Stimulated activated CD4-positive, alpha-beta T cell treated with anti-CD3 and anti-CD28 coated beads, Interleukin-2, amount 100 ng/mL, for 4 hours (primary cell): ENCODE measurements at regions not wholly inside any gene's neighbourhood (a gene's known extent, or its start where the extent isn't known, plus 50 kb on each side); places are given as distances from the start of the nearest gene placed in this dataset.

Experiments
- DNase-seq: peaks from one replicate; pipeline ENCODE4 v3.0.0-alpha.2; 2020; ENCODE audit warnings: low read depth

DNA sequence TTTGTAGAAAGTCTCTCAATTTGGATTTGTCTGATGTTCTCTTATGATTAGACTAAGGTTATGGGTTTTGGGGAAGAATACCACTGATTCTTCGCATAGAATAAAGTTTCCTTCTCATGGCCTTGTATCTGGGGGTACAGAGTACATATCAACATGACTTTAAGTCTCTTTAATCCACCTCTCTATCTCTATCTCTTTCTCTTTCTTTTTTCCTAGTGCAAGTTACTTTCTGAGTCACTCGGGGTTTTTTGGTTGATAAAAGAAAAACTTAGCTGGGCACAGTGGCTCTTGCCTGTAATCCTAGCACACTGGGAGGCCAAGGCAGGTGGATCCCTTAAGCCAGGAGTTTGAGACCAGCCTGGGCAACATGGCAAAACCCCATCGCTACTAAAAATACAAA, 100.1 kb upstream of the MAP4K3 start:
- no peak for DNase-seq

DNA sequence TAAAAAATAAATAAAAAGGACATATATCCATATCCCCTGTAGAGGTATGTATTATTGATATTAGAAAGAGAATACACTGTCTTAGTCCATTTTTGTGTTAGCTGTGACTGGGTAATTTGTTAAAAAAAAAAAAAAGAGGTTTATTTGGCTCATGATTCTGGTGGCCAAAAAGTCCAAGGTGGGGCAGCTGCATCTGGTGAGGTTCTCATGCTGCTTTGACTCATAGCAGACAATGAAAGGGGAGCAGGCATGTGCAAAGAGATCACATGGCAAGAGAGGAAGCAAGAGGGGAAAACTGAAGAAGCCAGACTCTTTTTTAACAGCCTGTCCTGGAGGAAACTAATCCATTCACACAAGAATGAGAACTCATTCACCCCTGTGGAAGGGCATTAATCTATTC, 101.6 kb upstream of the MAP4K3 start:
- DNase-seq = no peak

DNA sequence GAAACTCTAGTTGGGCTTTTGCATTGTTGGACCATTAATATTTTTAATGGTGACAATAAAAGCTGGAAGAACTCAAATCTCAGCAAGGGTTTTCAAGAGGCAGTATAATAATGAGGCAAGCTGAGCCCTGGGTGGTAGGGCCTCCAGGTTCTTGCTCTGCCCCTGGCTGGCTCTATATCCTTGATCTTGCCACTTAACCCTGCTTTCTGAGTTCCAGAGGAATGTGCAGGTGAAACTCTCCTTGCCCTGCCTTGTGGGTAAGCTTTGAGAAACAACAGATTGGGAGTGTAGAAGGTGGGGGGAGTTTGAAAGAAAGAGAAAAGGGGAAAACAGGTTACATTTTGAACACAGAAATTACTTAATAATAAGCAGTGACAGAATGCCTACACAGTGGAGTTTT, 103.3 kb upstream of the MAP4K3 start:
- DNase-seq = no peak

DNA sequence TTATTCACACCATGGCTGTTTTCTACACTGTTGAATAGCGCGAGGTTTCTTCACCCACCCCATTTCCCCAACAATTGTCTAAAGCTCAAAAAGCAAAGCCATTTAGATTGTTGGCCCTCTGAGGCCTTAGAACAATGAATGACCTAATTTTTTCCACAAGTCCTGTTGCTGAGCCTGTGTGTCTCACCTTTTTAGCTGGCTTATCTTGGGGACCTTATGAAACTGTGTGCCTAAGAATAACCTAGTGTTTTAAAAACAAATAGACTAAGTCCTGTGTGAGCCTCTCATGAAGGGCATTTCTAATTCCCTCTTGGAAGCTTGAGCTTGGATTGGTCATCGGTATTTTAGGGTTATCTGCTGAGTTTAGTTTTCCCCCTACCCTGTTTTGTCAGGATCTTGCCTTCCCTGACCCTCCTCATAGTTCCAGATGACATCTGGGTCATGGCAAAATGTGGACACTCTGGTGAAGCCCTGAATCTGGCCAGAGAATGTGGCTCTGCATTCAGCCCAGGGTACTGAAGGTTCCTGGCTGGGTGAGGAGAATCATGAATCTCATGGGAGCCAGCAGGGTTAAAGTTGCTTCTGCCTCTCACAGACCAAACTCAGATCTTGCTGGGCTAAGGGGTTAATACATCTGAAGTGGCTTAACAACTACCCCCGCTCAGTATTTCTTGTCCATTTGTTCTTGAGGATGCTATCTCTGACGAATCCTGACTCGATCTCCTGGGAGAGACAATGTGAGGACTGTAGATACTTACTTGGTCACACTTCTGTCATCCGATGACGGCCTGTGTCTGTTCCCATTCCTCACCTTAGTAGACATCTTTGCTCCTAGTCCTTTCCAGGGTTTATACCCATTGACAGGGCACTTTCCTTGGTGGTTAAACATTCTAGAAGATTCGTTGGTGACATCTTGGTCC, 104.2 kb upstream of the MAP4K3 start:
- DNase-seq = no peak

DNA sequence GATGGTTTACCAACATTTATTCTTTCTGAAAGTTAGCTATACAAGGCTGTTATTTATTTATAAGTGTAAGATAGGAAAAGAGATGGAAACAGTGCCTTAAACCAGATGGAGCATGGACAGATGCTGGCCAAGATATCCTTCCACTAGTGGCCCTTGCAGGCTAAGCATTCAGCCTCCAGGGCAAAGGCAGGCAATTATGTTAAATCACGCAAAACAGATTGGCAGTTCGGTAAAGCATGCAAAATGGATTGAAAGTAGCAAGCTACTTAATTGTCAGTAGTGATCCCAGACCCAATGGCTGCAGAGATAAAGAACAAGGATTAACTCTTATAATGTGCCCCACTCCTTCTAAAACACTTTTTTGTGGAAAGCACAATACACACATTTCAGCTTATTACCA, 105.4 kb upstream of the MAP4K3 start:
- no peak for DNase-seq

DNA sequence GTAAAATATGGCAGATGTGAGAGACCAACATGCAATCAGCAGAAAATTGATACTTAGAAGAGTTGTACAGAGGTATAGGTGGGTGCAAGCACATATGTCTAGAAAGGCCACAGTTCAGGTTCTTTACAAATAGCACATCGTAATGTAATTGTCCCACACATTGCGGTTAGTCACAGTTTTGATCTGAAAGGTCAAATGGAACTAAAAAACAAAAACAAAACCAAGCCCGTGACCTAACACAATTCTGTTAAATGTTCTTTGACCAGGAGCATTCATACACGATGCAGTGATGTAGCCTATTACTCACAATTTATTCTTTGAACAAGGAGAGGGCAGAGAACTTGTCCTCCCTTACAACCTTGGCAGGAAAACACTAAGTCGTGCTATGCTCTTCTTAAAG, 108.9 kb upstream of the MAP4K3 start:
- DNase-seq = no peak

DNA sequence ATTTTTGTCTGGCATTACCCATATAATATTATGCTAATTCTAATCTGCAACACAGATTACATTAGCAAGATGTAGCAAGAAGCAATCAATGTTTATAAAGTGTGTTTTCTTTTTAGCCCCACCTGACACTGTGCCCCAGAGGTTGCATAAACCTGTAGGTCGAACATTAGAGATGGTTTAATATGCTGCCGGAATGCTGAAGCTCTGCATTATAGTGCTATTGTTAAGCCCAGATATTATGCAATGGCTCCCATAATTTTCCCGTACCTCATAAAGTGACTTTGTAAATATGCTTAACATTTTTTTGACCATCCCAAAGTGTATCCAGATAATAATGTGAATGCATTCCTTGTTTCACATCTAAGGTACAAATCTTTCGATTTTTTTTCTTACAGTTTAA, 109.3 kb upstream of the MAP4K3 start:
- DNase-seq = no peak

DNA sequence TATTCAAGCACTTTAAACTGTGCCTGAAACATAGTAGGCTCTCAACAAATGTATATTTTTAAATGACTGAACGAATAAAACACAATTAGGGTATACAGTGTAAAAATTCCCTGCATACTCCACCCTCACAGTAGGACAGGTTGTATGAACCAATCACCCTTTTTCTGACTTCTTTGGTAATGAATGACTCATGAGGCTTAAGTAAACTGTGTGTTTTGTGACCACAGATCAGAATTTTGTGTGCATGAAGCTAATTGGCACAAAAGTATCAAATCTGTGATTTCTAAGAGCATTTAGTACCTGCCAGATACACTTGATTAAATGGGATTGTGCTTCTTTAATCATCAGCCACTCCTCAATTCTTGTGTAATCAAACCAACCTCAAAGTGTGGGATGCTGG, 109.9 kb upstream of the MAP4K3 start:
- DNase-seq = no peak

DNA sequence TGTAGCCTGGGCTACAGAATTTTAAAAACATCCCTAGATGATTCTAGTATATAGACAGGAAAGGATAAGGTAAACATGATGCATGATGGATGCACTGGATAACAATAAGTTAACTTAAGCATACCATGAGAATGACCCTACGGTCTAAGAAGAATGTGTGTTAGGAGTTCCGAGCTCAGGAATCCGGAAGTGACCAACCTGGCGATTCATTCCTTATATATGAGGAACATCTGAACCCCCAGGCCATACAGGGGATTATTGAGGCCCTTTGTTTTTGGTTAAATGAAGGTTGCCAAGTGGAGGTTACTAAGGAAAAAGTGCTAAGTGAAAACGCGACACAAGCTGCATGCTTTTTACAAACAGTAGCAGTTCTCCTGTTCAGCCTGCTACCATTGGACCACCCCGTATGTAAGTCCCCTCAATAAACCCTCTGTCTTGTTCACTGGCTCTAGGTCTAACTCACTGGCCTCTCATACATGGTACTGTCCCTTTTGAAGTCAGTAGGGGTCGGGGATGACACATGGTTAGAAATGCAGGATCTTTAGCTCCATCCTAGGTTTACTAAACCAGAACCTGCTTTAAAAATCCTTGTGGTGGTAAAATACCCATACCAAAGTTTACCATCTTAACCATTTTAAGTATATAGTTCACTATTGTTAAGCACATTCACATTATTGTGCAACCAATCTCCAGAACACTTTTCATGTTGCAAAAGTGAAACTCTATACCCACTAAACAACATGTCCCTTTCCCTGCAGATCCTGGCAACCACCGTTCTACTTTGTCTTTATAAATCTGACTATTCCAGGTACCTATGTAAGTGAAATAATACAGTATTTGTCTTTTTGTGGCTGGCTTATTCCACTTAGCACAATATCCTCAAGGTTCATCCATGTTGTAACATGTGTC, 111.0 kb upstream of the MAP4K3 start:
- DNase-seq = no peak

DNA sequence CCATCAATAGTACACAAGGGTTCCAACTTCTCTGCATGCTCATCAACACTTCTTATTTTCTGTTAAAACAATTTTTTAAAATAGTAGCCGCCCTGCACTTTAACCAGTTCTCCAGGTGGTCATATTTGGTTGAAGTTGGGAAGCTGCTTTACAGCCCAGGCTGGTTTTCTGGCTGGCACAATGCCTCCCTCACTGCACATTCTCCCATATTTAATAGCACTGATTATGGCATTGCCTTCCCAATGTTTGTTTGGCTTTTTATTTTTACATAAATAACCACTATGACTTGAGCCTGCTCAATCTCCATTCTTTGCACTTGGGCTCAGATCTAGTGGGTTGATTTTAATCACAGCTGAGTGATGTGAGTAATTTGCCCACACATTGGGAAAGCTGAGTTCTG, 111.9 kb upstream of the MAP4K3 start:
- DNase-seq = no peak

DNA sequence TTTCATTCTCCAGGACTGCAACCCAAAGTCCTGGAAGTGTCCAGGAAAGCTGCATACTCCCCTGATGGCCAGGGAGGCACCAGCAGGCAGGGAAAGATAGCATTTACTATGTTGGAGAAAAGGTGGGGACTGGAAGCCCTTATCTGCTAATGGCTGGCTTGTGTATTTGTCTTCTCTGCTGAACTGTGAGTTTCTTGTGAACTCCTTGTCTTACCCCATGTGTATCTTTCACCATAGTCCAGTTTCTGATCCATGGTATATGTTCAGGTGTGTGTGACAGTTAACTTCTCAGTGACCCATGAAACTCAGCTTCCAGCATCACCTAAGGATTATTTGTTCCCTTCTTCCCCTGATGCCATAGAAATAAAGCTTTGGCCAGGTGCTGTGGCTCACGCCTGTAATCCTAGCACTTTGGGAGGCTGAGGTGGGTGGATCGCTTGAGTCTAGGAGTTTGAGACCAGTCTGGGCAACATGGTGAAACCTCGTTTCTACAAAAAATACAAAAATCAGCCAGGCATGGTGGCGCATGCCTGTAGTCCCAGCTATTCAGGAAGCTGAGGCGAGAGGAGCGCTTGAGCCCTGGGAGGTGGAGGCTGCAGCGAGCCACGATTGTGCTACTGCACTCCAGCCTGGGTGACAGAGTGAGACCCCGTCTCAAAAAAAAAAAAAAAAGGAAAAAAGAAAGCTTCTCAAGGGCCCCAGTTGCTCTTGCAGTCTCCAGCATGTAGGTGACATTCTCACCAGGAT, 112.8 kb upstream of the MAP4K3 start:
- no peak for DNase-seq

DNA sequence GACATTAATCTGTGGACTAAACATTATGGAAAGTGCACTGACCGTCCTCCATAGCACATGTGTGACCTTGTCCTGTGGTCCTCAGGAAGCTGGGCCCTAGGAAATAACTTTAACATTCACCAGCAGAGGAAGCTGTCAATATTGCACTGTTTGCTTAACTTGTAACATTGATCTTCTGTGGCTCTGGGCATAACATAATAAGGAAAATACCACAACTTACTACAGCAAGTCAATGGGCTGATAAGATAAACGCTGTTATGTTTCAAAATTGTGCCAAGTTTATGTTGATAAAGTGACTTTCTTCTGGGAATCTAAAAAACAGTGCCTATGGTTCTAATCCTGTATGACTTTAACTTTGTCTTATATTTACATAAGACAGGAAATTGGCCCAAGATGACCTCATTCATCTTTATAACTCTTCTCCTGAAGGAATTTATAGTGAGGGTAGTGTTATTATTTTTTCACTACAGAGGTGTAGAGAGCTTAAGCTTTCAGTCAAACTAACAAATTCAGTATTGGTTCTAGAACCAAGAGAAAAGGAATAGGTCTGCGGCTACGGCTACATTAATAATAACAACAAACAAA, 113.7 kb upstream of the MAP4K3 start:
- no peak for DNase-seq

DNA sequence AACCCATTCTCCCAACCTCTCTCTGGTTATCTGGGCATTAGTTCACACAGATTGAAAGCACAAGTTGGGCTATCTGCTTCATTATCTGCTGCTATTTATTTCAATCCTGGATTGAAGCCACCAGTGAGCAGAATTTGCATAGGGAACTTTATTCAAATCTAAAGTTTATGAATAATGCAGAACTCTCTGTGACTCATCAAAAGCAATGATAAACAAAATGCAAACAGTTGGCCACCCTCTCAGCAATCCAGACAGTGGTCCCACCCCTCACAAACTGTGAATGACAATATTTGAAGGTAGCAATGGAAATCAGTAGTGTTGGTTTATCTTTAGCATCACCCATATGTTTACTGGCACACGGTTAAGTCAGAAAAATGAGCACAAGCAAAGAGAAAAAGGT, 106.8 kb upstream of the TMEM178A start:
- no peak for DNase-seq

DNA sequence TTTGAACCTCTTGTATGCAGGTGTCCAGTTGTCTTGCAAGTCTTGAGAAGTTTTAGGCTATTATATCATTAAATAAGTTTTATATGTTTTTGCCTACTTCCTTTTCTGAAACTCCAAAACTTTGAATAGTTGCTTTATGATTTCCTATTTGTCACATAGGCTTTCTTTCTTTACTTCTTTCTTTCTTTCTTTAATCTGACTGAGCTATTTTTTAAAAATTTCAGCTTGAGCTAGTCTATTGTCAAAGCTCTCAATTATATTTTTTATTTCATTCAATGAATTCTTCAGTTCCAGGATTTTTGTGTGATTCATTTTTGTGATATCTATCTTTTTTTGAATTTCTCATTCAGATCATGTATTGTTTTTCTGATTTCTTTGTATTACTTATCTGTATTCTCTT, 102.1 kb upstream of the TMEM178A start:
- no peak for DNase-seq

DNA sequence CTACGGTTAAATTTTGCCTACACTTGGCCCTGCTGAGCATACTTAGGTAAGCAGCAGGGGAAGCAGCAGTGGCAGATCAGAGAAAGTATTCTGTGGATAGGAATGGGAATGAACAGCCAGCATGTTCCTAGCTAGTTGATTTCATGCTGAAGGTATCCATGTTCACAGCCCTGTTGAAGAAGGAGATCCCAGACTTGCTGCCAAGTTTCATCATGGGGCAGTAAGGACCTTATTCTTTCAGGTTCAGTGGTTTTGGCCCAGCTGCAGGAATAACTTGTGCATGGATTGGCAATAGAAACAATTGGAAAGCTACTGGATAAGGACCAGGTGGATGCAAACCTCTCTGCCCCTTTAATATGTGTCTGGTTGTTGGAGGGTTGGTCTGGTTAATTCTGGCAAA, 98.2 kb upstream of the TMEM178A start:
- DNase-seq = no peak

DNA sequence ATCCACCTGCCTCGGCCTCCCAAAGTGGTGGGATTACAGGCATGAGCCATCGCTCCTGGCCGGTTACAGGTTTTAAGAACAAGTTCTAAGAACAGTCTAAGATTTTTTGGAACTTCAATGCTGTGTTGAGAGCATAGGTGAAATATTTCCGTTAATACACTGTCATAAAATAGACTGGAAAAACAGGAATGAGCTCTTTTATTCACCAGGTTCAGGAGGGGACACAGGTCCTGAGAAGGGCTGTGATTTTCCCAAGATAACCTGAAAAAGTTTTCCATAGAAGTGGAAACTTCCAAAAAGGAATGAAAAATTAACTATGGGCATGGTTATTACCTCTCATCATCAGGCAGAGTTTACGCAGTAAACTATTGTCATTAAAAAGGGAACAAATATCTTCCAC, 97.6 kb upstream of the TMEM178A start:
- DNase-seq = no peak

DNA sequence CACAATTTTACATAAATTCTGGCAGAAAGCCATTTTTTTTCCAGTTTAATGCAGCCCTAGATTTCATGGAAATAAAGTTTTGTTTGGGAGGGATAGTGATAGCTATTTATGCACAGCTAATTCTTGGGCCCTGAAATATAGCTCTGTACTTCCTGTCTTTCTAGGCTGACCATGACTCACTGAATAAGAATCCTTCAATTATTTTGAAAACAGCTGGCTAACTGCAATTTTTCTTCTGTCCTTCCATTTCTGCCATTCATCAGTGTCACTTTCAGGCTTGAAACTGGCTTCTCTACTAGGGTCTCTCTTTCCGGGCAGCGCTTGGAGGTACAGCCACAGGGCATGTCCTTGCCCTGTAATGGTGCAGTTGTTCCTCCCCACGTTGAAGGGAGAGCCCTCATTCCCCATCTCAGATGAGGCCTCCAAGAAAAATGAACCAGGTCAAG, 97.1 kb upstream of the TMEM178A start:
- no peak for DNase-seq

DNA sequence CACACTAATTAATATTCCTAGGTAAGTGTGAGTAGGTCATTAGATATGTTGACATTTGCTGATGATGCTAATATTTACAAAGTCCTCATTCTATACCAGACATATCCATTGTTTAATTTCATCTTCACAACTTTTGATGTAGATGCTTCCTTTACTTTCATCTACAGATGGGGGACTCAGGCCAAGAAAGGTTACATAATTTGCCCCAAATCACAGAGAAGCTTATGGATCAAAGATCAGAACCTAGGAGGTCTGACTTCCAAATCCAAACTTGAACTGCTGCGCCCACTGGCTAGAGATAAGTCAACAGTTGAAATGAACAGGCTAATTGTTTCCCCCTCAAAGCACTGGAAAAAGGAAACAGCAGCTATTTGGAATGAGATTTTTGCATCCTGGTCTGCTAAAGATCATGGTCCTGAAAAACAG, 95.6 kb upstream of the TMEM178A start:
- no peak for DNase-seq

DNA sequence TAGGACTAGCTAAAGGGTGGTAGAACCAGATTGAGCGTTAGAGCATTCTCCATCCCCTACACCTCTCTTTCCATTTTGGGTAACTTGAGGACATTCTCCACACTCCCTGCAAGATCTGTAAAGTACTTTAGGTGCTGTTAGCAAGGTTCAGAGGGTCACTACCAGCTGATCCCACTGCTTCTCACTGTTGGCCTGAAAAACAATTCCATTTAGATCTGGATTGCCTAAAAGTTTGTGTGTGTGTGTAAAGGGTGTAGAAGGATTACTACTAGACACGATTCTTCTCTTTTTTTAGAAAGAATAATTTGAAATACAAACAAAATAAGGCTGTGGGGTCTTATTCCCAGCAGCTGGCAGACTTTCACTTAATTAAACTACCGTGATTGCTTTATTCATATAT, 95.1 kb upstream of the TMEM178A start:
- DNase-seq = no peak

DNA sequence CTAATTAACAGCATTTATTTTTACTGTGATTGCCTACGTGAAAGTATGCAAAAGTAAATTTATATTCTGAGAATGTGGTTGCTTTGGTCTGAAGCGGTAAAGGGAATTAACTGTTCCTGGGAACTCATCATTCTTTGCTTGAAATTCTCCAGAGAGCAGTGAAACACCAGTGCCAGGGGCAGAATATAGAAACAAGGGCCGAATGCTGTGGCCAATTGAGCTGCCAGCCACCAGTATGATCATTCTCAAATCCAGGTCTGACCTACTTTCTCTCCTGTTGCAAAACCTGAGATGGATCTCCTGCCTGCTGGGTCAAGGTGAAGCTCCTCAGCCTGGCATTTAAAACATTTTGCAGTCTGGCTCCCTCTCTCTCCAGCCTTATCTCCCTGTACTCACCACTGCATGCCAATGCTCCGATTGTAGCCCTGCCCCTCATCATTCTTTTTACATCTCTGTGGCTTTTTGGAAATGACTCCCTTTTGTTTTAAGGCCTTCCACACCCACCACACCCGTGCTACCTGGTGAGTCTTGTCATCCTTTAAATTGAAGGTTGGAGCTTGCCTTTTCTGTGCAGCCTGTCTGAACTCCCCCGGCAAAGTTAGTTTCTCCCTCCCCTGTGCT, 94.5 kb upstream of the TMEM178A start:
- DNase-seq = no peak

DNA sequence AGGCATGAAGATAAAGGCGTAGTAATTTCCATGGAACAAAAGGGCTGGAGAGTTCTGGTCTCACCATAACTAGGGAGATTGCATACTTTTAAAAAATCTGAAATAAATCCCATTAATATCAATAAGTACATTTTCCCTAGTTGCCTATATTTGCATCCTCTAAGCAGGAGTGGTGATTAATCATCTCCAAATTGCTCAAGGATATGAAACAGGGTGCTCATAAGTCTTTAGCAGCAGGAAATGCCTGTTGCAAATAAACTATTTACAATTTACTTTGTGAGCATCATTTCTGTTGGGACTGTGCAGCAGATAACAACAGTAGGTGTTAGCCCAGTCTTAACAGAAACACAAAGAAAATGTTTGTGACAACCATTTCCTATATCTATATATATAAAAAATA, 92.4 kb upstream of the TMEM178A start:
- no peak for DNase-seq

DNA sequence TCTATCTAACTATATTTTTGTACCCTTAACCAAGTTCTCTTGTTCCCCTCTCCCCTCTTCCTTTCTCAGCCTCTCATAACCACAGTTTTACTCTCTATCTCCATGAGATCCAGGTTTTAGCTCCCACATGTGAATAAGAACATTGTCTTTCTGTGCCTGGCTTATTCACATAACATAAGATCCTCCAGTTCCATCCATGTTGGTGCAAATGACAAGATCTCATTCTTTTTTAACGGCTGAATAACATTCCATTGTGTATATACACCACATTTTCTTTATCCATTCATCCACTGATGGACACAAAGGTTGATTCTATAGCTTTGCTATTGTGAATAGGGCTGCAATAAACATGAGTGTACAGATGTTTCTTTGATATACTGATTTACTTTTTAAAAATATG, 83.9 kb upstream of the TMEM178A start:
- no peak for DNase-seq
